Activated naive CD4-positive, alpha-beta T cell (primary cell): ENCODE measurements at regions not wholly inside any gene's neighbourhood (a gene's known extent, or its start where the extent isn't known, plus 50 kb on each side); places are given as distances from the start of the nearest gene placed in this dataset.
A peak's percentile ranks its signal among the peaks of the same experiment; 100 is the strongest.
"Not testable (repeated sequence)": the region's sequence is repeated elsewhere in the genome, so short reads cannot be mapped to it uniquely, and the experiment has no call there.

Source experiments
- DNase-seq, 4 experiments: peaks; one replicate each; lab custom pipeline; 2025; lab: John Stamatoyannopoulos, UW

DNA sequence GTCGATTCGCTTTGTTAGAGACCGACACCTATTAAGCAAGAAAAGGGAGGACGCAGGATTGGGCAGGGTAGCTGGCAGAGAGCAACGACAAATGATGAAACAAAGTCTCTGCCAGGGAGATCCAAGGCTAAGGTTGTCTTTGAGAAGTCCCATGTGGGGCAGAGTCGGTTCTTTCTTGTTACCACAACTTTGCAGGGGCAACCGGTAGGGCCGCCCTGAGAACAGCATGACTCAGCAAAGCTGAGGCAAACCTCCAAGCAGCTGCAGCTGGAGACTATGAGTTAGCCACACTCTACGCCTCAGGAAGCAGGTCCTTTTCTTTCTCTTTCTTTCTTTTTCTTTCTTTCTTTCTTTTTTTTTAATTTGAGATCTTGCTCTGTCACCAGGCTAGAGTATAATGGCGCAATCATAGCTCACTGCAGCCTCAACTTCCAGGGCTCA is 452.3 kb upstream of the ID2 start:
- DNase-seq = peak in 1 of 4 experiments; percentile 2

DNA sequence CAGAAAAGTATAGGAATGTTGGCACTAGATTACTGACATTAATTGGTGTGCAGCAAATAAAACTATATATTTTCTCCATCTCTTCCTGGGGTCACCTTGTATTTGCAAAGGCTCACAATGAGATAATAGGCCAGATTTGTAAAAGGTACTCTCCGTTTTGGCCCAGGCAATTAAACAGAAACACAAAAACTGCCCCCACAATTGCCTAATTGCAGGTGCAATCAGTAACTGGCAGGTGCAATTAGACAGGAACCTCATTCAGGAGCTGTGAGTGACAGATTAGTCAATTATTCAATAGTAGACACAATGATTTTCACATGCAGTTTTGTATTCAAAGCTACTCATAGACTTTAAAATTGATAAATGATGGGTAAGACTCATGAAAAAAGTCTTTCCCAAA is 451.4 kb upstream of the ID2 start:
- DNase-seq = no peak

DNA sequence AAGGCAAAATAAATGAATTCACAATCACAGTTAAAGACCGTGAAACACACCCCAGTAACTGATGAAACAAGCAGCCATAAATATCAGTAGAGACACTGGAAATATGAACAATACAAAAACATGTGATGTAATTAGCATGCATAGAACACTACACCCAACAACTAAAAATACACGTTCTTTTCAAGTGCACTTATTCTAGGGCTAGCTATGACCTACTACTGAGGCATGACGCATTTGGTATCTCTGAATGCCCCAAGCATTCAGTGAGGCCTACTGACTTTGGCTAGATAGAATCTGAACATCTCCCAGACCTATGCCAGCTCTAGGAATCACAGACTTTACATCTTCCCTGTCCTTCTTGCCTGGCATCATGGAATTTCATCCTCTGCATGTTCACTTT is 450.0 kb upstream of the ID2 start:
- DNase-seq = no peak

DNA sequence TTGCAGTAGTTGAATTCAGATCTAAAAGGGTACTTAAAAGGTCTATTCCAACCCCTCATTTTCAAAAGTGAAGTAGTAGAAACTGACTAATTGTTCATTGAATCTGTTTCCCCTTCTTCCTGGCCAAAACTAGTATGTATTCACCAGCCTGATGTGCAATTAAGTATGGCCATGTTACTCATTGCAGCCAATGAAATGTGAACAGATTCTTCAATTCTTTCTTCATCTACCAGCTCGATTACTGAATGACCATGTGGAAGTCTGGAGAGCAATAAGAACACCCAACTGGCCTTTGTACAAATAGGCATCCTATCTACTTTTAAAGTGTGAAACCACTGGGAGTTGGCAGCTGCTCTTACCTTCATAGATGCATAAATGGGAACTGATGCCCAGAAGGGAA is 449.0 kb upstream of the ID2 start:
- no peak for DNase-seq

DNA sequence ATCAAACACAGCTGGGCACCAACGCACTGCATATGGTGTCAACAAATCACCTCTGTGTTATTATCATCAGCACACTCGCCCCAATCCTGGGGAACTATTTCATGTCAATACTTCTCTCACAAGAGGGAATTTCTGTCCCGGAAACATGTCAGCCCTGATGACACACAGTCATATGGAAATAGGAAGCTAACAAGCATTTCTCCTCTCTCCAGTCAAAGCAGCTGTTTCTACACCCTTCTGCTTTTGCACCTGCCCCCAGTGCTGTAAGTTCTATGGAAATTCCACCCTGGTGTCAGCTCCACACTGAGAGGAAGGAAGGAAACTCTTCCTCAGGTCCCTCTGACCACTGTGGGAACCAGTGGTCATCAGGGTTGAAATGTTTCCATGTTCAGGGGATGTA is 447.6 kb upstream of the ID2 start:
- DNase-seq = no peak

DNA sequence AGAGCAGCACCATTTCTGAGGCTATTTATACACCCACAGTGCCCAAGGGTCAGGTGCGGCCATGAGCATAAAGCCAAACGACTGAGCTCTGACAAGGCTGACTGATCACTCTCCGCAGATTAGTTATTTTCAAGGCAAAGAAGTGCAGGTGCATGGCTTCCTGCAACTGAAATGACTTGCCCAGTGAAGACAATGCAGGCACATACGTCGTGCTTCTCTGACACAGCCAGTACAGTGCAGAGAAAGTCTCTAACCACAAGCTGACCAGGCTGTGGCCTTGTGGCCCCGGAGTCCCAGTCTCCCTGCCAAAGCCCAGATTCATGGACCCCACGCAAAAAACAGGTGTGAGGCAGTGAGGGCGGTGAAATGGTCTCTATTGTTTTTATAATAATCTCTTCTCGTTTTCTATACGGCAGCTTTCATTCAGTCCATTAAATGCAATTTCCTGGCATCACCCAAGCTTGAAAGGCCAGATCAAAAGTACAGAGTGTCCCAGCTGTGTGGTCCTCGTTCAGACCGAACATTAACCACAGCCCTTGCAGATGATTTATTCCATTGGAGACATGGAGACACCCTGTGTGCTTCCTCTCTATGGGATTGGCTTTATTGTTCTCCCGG is 447.0 kb upstream of the ID2 start:
- DNase-seq = no peak

DNA sequence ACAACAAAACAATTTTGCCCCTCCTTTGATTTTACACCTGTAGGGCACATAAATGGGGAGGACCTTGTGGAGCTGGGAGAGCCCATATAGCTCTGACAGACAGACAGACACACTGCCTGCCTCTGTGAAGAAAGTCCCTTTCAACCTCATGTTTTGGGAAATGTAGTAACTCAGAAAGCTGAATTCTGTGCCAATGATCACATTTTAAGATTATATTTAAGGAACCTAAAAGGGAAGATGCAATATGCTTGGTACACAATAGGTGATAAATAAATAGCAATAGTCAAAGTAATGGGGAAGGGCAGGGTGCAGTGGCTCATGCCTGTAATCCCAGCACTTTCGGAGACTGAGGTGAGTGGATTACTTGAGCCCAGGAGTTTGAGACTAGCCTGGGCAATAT is 446.4 kb upstream of the ID2 start:
- DNase-seq = no peak

DNA sequence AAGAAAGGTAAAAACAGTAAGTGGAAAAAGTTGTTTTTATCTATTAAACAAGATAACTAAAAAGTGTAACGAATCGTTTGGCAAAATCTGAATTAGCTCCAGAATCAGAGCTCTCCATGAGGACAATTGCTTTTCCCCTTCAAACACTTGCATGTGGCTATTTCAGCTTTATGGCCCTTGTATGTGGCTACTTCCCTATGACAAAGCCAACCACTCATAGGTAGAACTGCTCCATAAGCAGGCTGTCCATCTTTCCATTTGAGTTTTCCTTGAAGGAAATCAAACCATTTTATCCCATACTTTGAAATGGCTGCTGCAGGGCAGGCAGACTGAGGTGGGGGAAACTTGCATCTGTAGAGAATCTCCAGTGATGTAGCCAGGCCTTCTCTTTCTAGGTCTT is 445.5 kb upstream of the ID2 start:
- DNase-seq = no peak

DNA sequence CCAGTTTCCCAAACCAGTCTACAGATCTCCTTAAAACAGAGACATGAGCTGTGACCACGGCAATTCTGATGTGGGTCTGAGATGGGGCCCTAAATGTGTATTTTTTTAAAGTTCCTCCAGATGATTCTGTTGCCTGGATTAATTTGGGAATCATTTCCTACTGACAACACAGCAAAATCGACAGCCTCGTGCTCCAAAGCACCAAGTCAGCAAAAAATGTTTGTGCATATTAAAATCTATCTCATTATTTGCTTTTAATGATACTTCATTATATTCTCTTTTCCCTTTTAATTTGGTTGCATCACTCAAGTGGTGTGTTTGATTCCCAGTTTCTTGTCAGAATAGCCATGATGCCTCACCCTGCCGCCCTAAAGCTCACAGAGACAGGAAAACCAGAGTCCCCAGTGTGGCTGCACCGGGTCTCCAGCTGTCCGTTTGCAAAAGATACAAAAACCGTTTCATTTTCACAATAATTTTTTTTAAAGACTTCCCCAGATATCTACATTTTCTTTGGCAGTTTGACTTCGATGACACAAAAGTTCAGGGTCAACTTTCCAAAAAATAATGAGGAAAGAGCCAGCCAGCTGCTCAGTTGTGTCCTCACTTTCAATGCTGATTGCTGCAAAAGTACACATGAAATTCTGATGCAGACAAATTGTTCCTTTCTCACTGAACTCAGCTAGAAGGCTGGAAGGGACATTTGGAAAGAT is 443.2 kb upstream of the ID2 start:
- no peak for DNase-seq

DNA sequence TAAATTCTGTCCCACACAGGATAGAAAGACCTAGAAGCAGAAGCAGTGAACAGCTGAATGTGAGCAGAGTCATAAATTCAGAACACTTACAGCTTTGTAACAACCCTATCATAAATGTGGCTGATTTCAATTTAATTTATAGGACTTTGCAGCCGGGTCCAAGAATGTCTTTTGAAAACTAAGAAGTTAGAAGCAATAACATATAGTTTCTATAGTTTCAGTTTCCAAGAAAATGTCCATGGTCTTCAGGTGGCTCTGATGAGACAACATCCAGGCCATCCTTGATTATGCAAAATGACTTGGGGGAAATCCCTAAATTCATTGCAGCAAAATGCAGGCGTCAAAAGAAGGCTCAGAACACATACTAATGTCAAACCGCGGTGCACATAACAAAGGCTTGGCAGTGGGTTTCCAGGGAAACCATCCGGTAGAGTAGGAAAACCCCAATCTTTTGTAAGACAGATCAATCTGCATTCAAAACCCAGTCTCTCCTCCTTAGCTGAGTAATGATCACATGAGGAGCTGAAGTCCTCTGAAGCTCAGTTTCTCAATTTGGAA is 442.2 kb upstream of the ID2 start:
- DNase-seq = no peak

DNA sequence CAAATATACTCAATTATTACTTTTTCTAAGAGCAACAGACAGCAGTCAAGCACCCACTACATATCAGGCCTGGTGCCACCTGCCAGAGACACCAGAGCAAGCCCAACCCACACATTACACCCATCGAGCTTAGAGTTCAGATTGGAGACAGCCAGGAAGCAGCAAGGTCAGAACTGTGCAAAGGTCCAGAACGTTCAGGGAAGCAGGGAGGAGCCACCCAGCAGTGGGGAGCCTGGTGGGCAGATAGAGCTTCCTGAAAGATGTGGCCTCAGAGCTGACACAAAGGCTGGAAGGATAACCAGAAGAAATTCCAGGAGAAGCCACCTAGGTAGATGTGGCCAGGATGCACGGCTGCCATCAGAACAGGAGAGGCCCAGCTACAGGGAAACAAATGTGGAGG is 440.5 kb upstream of the ID2 start:
- no peak for DNase-seq

DNA sequence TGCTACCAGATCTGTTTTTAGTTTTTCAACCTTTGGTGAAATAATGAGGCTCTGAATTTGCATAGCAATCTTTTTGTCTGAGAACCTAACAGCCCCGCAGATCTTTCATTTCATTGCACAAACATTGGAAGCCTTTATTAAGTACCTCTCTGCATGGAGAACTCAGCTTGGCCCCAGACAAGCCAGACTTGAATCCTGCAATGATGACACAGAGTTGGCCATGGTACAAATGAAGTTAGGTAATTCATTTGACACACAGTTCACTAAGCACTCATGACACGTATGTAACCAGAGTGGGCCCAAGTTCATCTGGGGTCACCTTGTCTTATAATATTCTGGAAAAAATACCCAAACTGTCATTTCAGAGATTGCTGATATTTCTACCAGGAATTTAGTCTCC is 439.1 kb upstream of the ID2 start:
- DNase-seq = no peak

DNA sequence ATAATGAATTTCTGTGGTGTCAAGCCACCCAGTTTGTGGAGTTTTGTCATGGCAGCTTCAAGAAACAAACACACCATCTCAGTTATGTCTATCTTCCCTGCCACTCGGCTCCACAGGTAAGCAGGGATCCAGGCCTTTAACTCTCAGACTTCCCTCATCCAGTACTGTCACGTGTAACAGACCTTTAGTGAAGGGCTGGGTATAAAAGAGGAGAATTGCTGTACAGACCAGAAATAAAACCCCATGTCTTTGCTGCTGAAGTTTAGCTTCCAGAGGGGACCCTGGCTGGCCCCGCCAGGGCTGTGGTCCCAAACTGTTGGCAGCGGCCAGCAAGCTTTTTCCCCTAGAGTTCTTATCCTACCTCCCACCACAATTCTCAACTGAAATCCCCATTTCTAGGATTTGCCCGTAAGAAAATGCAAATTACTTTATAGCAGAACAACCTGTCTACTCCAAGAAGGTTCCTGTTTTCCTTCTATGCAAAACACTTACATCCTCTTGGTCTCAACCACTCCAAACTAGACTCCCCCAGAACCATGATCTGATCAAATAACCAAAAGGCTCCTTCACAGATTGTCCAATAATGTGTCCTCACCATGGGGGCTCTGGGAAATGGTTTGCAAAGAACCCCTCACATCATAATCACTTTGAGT is 438.0 kb upstream of the ID2 start:
- DNase-seq = no peak

DNA sequence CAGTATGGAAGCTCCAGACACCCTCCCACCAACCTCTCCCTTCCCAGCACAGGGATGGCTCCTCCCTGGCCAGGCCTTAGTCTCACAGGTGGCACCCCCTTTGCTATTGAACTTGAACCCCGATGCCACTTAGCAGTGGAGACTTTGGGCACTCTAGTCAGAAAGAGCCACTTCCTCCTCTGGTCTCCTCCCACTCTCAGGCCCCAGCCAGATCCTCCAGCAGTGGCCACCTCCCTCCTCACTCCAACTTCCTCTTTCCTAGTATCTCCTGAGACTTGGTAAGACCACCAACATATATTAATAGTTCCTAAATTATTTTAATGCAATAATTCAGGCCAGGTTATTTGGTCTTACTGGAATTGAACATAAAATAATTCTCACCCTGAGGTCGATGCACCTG is 437.2 kb upstream of the ID2 start:
- no peak for DNase-seq

DNA sequence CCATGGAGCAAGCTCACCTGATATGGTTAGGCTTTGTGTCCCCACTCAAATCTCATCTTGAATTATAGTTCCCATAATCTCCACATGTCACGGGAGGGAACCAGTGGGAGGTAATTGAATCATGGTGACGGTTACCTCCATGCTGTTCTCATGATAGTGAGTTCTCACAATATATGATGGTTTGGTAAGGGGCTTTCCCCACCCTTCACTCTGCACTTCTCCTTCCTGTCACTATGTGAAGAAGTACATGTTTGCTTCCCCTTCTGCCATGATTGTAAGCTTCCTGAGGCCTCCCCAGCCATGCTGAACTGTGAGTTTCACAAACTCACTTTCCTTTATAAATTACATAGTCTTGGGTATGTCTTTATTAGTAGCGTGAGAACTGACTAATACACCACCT is 435.7 kb upstream of the ID2 start:
- DNase-seq = no peak

DNA sequence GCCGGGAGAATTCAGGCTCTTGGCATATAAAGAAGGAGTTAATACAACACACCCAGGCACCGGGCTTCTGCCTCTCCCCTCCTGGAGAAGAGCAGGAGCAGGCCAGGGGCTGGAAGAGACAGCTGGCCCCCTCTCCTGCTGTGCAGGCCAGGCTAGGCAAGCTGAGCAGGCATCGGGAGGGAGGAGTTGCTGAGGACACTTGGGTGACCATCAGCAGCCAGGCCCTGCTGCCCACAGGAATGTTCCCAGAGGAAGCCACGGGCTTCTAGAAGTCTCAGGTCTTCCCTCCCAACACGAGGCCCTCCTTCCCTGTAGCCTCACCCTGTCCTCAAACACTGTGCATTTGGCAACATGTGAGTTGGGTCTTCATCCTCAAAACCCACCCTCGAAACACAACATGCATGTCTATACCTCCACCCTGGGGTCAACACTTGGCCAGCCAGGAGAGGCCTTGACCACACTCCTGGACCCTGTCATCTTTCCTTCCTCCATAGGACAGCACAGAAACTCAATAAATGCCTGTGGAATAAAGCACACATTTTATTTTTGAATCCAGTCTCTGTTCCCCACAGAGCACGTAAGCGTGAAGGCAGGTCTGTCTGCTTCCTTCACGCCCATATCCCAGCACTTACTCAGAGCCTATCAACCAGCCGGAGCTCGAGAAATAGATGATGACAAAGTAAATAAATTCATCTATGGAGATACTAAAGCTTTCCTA is 433.8 kb upstream of the ID2 start:
- DNase-seq = no peak

DNA sequence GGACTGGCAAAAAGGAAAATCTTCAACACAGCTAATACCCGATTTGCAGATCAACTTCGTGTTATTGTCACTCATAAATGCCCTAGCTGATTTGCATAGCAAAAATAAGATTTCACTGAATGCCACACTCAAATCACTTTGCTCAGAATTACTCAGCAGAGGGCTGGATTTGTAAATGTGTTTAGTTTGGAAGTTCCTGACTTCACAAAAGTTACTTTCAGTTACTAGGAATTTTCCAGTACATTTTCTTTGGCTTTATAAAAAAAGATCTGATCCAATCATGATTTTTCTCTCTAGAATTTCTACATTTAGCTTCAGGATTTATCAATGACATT is 433.3 kb upstream of the ID2 start:
- DNase-seq = no peak

DNA sequence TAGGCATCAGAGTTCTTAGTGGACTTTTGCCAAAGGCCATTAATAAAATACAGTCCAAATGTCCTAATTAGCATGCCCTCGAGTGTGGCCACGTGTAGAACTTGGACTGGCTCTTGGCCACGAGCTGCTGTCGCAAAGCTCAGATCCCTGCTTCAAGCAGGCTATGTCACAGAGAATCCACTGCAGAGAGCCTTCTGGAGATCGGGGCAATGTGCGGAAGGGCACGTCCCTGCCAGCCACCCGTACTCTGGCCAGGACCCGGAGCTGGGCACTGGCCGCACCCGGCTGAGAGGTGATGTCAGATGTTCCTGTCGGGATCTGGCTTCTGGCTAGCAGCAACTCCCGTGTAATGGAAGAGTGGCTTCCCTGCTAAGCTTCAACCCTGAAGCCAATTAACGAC is 432.7 kb upstream of the ID2 start:
- no peak for DNase-seq

DNA sequence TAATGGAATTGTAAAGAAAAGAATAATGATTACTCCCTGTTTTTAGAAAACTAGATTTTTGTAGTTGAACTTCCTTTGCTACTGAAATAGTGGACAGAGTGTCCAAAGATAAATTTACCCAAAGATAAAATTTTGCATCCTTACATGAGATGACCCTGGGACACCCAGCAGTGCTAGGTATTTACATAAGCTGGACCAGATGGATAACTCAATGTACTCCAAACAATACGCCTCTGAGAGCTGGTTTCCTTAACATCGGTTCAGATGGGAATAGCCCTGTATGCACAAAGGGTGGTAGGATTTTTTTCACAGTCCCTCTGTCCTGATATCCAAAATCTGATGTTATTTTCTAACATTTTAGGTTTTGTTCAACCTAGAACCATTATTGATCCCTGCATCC is 432.1 kb upstream of the ID2 start:
- DNase-seq = no peak

DNA sequence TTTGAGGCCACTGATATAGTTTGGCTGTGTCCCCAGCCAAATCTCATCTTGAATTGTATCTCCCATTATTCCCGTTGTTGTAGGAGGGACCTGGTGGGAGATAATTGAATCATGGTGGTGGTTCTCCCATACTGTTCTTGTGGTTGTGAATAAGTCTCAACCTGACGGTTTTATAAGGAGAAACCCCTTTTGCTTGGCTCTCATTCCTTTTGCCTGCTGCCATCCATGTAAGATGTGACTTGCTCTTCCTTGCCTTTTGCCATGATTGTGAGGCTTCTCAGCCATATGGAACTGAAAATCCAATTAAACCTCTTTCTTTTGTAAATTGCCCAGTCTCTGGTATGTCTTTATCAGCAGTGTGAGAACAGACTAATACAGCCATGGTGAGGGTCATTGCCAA is 431.6 kb upstream of the ID2 start:
- DNase-seq = not testable (repeated sequence)

DNA sequence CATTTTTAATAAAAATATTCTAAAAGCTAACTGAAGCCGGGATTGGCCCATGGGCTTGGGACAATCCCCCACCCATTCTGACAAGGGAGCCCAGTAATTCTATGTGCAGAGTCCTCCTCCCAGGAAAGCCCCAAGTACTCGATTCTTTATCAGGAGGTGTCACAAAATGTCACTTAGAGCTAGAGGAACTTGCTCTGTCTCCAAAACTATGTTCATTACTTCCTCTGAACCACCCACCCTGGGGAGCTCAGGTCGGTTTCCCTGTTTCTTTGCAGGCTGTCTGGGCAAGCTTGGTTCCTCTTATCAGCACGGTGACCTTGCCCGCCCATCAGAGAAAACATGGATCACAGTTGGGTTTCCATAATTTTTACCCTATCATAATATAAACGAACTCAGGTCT is 430.6 kb upstream of the ID2 start:
- DNase-seq = no peak

DNA sequence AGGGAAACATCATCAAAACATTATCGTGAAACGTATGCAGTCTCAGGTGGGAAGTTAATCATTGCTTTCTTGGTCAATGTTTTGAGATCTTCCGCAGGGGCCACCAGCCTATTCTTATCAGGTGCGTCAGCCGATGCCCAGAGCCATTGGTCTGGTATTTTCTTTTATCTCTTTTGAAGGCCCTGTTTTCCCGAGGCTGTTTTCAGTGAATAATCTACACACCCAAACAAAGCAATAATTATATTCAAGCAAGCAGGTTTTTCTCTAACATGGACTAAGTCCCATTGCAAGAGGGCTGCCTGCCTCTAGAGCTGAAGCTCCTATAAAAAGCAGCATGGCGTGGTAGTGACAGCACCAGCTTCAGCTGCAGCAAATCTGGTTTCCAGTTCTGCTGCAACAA is 430.0 kb upstream of the ID2 start:
- DNase-seq = no peak
